Body of pancreas (tissue), 4 donors: ENCODE measurements at regions not wholly inside any gene's neighbourhood (a gene's known extent, or its start where the extent isn't known, plus 50 kb on each side); places are given as distances from the start of the nearest gene placed in this dataset.
A peak's percentile ranks its signal among the peaks of the same experiment; 100 is the strongest.
"Not testable (repeated sequence)": the region's sequence is repeated elsewhere in the genome, so short reads cannot be mapped to it uniquely, and the experiment has no call there.

Experiments used
- ATAC-seq: fragments of 150-250 bp; one replicate; pipeline ENCODE4 v1.9.1; 2016
- DNase-seq, 4 donors: peaks; one replicate each; pipeline ENCODE4 v3.0.0-alpha.2; 2019
- H3K27ac ChIP-seq, 4 donors: fragments of 200-600 bp; sonication (generic); 1 replicate in 3 of 4; 2 replicates in 1 of 4; pipeline versions ENCODE4 v1.5.1 to v1.6.1; 2016 to 2019; ENCODE audit warnings: mild to moderate bottlenecking in 1 of 4, mixed read lengths in 1 of 4, moderate library complexity in 1 of 4
- H3K27me3 ChIP-seq, 2 donors: fragments of 200-600 bp; sonication (generic); one replicate each; pipeline ENCODE4 v1.6.0; 2016; ENCODE audit warnings: mild to moderate bottlenecking in 1 of 2
- H3K36me3 ChIP-seq, 2 donors: fragments of 200-600 bp; sonication (generic); replicated peaks in 1 of 2; 2 replicates each; pipeline ENCODE4 v1.5.1; 2016; ENCODE audit warnings: low read depth in 2 of 2; ENCODE audit not compliant: insufficient read depth in 1 of 2
- H3K4me1 ChIP-seq: fragments of 200-600 bp; sonication (generic); one replicate; pipeline ENCODE4 v1.6.0; 2016
- H3K4me3 ChIP-seq, 2 donors: fragments of 200-600 bp; sonication (generic); 1 replicate in 1 of 2; 2 replicates in 1 of 2; pipeline ENCODE4 v1.5.1; 2016 to 2019
- H3K9me3 ChIP-seq, 3 donors: fragments of 200-600 bp; sonication (generic); 1 replicate in 2 of 3; 2 replicates in 1 of 3; pipeline ENCODE4 v1.5.1; 2016
- WGBS, 2 donors: methylation state at CpG; one replicate each; pipeline ENCODE4 v1.1.5; 2017; 5-methylcytosine and 5-hydroxymethylcytosine counted together
- intact Hi-C: fragments of 100-400 bp; cut with DNase I; formaldehyde crosslinking; loops from one replicate; pipeline ENCODE4 v1.15.1; 2023
- TF ChIP-seq, protein P1 (sequence below), 7 experiments: fragments of 450-650 bp in 4 of 7; fragments of 200-600 bp in 3 of 7; sonication (generic) in 3 of 7; IDR thresholded peaks; one replicate each; pipeline ENCODE4 v1.5.1; 2016 to 2019; ENCODE audit warnings: antibody characterized with exemption in 7 of 7

DNA sequence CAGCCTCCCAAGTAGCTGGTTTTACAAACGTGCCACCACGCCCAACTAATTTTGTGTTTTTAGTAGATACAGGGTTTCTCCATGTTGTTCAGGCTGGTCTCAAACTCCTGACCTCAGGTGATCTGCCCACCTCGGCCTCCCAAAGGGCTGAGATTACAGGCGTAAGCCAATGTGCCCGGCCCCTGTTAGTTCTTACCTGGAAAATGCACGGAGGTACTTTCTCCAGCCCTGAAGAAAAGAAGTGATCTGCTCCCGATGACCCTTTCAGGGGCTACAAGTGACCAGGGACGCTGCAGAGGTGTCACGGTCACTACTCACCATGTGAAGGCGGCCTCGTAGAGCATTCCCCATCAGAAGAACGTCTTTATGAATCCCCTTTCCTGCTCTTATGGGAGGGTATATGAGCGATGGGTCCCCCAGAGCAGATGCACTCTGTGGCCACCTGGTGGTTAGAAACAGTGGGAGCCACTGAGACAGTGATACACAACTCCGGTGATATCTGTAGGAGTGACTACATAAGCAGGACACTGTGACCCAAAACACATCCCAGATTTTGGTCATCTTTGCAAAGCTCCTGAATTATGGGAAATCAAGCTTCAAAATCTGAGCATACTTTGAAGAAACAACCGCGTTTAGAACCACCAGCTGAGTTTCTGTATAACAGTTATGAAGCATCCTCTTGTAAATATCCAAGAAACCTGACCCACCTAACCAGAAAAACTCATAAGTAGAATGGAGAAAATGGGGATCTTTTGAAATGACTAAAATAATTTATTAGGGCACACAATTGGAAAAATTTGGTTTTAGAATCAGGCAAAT is 102.7 kb upstream of the NBPF11 start:
- H3K36me3 ChIP-seq, H3K27me3 ChIP-seq, H3K4me1 ChIP-seq, ATAC-seq, H3K9me3 ChIP-seq, H3K4me3 ChIP-seq, H3K27ac ChIP-seq, intact Hi-C loops: not testable (repeated sequence)
- peak in 3 of 4 donors; percentile 7 to 38 (median 20) for DNase-seq
- TF ChIP-seq, protein P1, sequence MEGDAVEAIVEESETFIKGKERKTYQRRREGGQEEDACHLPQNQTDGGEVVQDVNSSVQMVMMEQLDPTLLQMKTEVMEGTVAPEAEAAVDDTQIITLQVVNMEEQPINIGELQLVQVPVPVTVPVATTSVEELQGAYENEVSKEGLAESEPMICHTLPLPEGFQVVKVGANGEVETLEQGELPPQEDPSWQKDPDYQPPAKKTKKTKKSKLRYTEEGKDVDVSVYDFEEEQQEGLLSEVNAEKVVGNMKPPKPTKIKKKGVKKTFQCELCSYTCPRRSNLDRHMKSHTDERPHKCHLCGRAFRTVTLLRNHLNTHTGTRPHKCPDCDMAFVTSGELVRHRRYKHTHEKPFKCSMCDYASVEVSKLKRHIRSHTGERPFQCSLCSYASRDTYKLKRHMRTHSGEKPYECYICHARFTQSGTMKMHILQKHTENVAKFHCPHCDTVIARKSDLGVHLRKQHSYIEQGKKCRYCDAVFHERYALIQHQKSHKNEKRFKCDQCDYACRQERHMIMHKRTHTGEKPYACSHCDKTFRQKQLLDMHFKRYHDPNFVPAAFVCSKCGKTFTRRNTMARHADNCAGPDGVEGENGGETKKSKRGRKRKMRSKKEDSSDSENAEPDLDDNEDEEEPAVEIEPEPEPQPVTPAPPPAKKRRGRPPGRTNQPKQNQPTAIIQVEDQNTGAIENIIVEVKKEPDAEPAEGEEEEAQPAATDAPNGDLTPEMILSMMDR (IDR thresholded peaks at IDR 0.05) = peak; percentile 1 to 52 (median 44)
- 26 to 30% methylated on average over 16 of the region's 16 CpGs for WGBS, 2 donors

DNA sequence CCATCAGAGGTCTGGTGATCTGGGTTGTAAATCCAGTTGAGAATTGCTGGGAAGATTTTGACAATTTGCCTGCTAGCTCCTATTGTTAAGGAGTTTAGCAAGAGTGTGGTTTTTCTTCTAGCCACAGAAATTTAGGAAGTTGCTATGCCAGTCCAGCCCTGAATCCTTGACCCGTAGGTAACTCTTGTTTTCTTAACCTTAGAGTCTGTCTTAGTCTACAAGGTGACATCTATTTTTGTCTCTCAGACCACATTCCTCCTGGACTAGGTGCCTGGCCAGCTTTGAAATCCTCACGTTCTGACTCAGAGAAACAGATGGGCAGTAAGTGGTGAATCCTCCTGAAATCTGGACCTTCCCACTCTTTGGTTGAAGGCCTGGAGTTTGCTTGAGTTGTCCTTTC is 101.7 kb upstream of the NBPF11 start:
- H3K27ac ChIP-seq, H3K4me1 ChIP-seq, H3K27me3 ChIP-seq, ATAC-seq, DNase-seq, H3K36me3 ChIP-seq, H3K9me3 ChIP-seq, intact Hi-C loops, H3K4me3 ChIP-seq: not testable (repeated sequence)
- 50 to 71% methylated on average over 1 of the region's 2 CpGs for WGBS, 2 donors

DNA sequence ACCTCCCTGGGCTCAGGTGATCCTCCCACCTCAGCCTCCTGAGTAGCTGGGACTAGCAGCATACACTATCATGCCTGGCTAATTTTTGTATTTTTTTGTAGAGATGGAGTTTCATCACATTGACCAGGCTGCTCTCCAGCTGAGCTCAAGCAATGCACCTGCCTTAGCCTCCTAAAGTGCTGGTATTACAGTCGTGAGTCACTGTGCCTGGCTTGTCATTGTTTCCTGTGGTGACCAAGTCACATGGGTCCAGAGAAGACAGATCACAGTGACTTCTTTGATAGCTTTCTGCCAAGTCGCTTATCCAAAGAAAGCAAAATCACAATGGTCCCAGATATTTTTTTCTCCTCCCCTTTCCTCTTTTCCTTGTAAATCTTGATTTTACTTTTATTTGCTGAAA is 96.7 kb upstream of the NBPF11 start:
- ATAC-seq, H3K4me3 ChIP-seq, H3K27me3 ChIP-seq, H3K4me1 ChIP-seq, intact Hi-C loops, H3K9me3 ChIP-seq, H3K27ac ChIP-seq, DNase-seq, H3K36me3 ChIP-seq: not testable (repeated sequence)
- WGBS, 2 donors = 70% methylated on average over 1 of the region's 2 CpGs; no CpG with 5 or more reads in 1 of the 2 donors

DNA sequence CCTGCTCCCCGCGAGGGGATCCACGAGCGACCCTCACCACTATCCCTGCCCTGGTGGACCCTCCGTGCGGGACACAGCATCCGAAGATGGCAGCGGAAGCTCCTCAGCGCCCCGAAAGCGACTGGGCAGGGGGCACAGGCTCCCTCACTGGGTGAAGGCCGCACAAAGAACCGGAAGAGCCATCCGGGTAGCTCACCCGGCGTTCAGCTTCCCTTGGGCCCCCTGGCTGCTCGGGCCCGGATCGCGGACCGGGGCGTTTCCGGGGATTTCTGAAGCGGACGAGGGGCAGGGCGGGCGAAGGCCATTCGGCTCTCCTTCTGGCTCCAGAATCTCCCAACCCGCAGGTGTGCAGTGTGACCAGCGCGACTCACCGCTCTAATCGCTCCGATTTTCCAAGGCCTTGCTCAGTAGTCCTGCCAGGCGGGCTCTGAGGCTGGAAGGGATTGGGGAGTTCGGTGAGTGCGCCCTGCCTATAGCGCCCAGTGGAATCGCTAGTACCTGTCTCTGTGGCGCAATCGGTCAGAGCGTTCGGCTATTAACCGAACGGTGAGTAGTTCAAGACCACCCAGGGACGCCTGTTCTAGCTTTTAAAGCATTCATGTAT is 94.3 kb upstream of the NBPF11 start:
- H3K9me3 ChIP-seq, intact Hi-C loops, H3K27ac ChIP-seq: not testable (repeated sequence)

DNA sequence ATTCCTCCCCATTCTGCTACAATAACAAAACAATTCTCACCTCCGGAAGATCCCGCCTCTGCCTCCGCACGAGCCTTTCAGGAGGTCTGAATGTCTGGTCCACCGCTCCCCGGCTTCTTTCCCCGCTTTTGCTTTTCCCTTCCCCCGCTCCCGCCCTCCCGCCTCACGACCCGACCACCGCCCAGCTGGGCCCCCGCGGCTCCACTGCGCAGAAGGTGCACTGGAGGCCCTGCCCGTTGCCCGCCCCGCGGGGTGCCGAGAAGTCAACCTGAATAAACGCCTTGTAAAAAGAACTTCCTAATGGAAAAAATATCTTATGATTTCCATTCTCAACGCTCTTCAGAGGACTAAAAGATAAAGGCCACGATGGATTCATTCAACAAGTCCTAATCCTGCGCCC is 93.8 kb upstream of the NBPF11 start:
- H3K4me3 ChIP-seq, H3K27ac ChIP-seq, H3K4me1 ChIP-seq, H3K36me3 ChIP-seq, H3K27me3 ChIP-seq, H3K9me3 ChIP-seq, DNase-seq, ATAC-seq, intact Hi-C loops: not testable (repeated sequence)
- WGBS, 2 donors = 27% methylated on average over 3 of the region's 25 CpGs; no CpG with 5 or more reads in 1 of the 2 donors

More for the DNA sequence above, 94.3 kb upstream of the NBPF11 start:
- not testable (repeated sequence) for H3K4me1 ChIP-seq, H3K36me3 ChIP-seq, H3K27me3 ChIP-seq, DNase-seq, H3K4me3 ChIP-seq
- WGBS, 2 donors = 29% methylated on average over 19 of the region's 46 CpGs; no CpG with 5 or more reads in 1 of the 2 donors
- ATAC-seq = peak; percentile 75

DNA sequence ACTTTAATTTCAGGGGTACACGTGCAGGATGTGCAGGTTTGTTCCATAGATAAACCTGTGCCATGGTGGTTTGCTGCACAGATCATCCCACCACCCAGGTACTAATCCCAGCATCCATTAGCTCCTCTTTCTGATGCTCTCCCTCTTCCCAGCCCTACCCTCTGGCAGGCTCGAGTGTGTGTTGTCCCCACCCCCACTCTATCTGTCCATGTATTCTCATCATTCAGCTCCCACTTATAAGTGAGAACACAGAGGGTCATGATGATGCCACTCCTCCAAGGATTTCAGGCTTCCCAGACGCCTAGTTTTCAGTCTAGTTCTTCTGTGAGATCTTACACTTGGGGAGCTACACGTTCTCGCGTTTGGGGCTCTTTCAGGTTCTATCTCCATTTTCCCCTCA is 93.4 kb upstream of the NBPF11 start:
- H3K9me3 ChIP-seq, ATAC-seq, H3K27me3 ChIP-seq, H3K27ac ChIP-seq, H3K36me3 ChIP-seq, H3K4me3 ChIP-seq, intact Hi-C loops, DNase-seq, H3K4me1 ChIP-seq: not testable (repeated sequence)
- WGBS, 2 donors = no CpG with 5 or more reads among the region's 6 CpGs

DNA sequence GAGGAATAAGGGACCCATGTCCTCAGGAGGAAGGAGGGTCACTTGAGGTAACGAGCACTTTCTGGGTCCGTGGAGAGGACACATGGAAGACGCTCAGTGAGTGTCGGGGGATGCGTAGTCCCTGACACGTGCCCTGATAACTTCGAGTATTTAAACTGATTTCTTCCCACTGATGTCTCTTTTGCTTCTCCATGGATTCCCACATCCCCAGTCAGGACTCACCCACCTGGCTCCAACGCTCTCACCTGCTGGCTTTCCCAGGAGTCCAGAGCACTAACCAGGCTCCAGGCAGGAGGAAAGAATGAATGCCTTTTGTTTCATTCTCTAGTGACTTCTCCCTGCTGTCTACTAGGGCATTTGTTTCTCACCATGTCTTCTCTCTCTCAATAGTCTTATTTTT is 81.2 kb upstream of the NBPF11 start:
- H3K9me3 ChIP-seq, intact Hi-C loops: not testable (repeated sequence)

DNA sequence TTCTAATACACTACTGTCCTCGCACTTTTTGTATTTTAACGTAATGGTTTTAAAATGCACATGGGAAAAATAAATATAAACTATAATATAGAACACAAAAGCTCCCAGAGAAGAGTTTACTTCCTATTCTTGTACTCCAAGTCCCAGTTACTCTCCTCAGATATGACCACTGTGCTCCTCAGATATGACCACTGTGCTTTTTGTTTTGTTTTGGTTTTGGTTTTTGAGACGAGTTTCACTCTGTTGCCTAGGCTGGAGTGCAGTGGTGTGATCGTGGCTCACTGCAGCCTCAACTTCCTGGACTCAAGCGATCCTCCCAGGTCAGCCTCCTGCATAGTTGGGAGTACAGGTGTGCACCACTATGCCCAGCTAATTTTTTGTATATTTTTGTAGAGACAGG is 76.8 kb upstream of the NBPF11 start:
- WGBS, 2 donors = 76 to 81% methylated on average over 5 of the region's 5 CpGs
- H3K27ac ChIP-seq, H3K4me3 ChIP-seq, H3K36me3 ChIP-seq, H3K4me1 ChIP-seq, H3K9me3 ChIP-seq, intact Hi-C loops, ATAC-seq, DNase-seq, H3K27me3 ChIP-seq: not testable (repeated sequence)

More for the DNA sequence above, 81.2 kb upstream of the NBPF11 start:
- H3K4me3 ChIP-seq, DNase-seq, H3K36me3 ChIP-seq, H3K27ac ChIP-seq, ATAC-seq, H3K4me1 ChIP-seq, H3K27me3 ChIP-seq: not testable (repeated sequence)
- WGBS, 2 donors = 55% methylated on average over 5 of the region's 8 CpGs; no CpG with 5 or more reads in 1 of the 2 donors

DNA sequence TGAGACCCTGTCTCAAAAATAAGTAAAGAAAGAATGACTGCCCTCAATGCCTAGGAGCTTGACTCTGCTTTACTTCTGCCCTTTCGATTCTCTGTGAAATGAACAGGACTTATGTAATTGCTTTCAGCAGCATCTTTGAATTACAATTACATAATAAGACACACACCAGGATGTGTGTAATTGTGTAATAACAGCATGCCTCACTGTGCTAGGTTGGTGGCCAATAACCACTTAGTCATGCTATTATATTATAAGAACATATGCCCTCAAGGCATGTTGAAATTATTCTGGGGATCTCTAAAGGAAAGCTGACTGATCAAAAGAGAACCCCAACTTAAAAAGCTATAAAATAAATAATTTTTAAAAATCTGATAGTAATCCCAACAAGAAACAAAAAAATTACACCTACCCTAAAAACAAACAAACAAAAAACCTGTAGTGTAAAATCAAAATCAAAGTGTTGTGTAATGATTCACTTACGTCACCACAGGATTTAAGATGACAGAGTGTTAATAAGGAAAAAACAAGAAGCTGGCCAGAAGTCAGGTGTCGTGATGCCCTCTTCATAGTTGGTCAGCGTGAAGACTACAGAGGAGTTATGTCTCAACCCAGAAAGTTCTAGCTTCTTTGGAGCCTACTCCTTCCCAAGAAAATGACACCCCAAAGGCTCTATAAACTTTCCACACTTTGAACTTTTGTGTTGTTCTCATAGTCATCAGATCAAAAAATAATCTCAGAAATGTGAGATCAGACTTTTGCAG is 70.5 kb upstream of the NBPF11 start:
- DNase-seq, ATAC-seq, intact Hi-C loops, H3K4me3 ChIP-seq, H3K36me3 ChIP-seq, H3K27me3 ChIP-seq, H3K9me3 ChIP-seq, H3K4me1 ChIP-seq, H3K27ac ChIP-seq: not testable (repeated sequence)
- WGBS, 2 donors = no CpG with 5 or more reads among the region's 4 CpGs

DNA sequence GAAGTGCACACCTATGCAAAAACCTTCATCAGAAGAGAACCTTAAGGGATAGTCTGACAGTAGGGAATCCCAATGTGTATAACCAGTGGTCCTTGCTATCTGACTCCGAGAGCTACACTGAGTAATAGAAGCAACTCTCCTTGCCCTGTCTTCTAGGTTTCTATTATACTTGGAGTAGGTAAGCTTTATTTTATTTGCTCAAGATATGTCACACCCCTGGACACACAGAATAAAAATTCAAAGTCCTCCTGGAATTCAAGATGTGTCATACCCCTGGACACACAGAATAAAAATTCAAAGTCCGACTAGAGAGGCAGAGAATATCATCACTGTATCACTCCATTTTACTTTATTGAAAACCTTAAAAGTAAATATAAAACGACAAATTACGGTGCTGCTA is 69.5 kb upstream of the NBPF11 start:
- intact Hi-C loops, ATAC-seq, H3K27me3 ChIP-seq, H3K4me3 ChIP-seq, DNase-seq, H3K27ac ChIP-seq, H3K9me3 ChIP-seq, H3K36me3 ChIP-seq, H3K4me1 ChIP-seq: not testable (repeated sequence)
- no CpG with 5 or more reads among the region's 4 CpGs for WGBS, 2 donors
